ENCODE measurements at regions not wholly inside any gene's neighbourhood (a gene's known extent, or its start where the extent isn't known, plus 50 kb on each side); places are given as distances from the start of the nearest gene placed in this dataset.

- DNase-seq (ENCODE audit: low read depth, low spot score) = no peak
- Histone ChIP-seq H3K4me2 (ENCODE audit: low read length) (no peak overlapping the region), H3K9me3 (ENCODE audit: control insufficient read depth in 1 of 2, insufficient read depth in 1 of 2, low read depth in 1 of 2, low read length in 2 of 2) (no peaks in the 10 kb centered on the region), H3K79me2 (ENCODE audit: insufficient read depth, low read length) (no peaks in the 10 kb centered on the region), H3K27ac (ENCODE audit: low read depth, low read length) (no peak overlapping the region), H3K36me3 (ENCODE audit: control insufficient read depth in 1 of 2, insufficient read depth in 2 of 2, low read length in 2 of 2) (no peaks in the 10 kb centered on the region), H3K4me1 (ENCODE audit: control insufficient read depth in 1 of 2, insufficient read depth in 2 of 2, low read length in 2 of 2) (peaks cover 3 to 6% of the 10 kb centered on the region in 2 experiments; a peak in 3 of 4 replicates), H3K4me3 (replicated peaks in 1 of 2; ENCODE audit: low read depth in 1 of 2, low read length in 2 of 2) (no peak overlapping the region), H4K20me1 (ENCODE audit: insufficient read depth) (no peaks in the 10 kb centered on the region), H3K9me2 (ENCODE audit: insufficient read depth) (no peaks in the 10 kb centered on the region), H2AFZ (ENCODE audit: low read depth, low read length, poor library complexity, severe bottlenecking) (no peak overlapping the region), H3K27me3 (ENCODE audit: insufficient read depth, low read length) (no peaks in the 10 kb centered on the region), H3K9ac (ENCODE audit: low read length) (no peak overlapping the region)
- ChIA-PET CTCF (no interaction called here), POLR2A (no interaction called here), RAD21 (ENCODE audit: low non-redundant PET in 1 of 2, low total read pairs in 2 of 2, uncharacterized antibody in 2 of 2, unreplicated experiment in 2 of 2) (interaction anchor here in 1 of 2 experiments (0.5 kb wide), 1 partner anchor 92 kb away, joined by 5 read pairs; no protein-coding TSS in a partner anchor)
- intact Hi-C loops (cut with micrococcal nuclease) = no loop called here
- TF ChIP-seq ATF3 (IDR thresholded peaks at IDR 0.05) = no peak
- TF ChIP-seq CEBPB (IDR thresholded peaks at IDR 0.05; ENCODE audit: low read depth) = no peak
- TF ChIP-seq ELF1 (IDR thresholded peaks at IDR 0.05; ENCODE audit: borderline replicate concordance, low read depth) = no peak
- TF ChIP-seq, protein P1, sequence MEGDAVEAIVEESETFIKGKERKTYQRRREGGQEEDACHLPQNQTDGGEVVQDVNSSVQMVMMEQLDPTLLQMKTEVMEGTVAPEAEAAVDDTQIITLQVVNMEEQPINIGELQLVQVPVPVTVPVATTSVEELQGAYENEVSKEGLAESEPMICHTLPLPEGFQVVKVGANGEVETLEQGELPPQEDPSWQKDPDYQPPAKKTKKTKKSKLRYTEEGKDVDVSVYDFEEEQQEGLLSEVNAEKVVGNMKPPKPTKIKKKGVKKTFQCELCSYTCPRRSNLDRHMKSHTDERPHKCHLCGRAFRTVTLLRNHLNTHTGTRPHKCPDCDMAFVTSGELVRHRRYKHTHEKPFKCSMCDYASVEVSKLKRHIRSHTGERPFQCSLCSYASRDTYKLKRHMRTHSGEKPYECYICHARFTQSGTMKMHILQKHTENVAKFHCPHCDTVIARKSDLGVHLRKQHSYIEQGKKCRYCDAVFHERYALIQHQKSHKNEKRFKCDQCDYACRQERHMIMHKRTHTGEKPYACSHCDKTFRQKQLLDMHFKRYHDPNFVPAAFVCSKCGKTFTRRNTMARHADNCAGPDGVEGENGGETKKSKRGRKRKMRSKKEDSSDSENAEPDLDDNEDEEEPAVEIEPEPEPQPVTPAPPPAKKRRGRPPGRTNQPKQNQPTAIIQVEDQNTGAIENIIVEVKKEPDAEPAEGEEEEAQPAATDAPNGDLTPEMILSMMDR (IDR thresholded peaks at IDR 0.05 in 2 of 3, conservative IDR thresholded peaks at IDR 0.05 in 1 of 3; ENCODE audit: borderline replicate concordance in 1 of 3, insufficient read depth in 1 of 3, low read depth in 2 of 3, low read length in 2 of 3) = no peak
- no peak for TF ChIP-seq POLR2AphosphoS5 (IDR thresholded peaks at IDR 0.05; ENCODE audit: low read depth, low read length)
- no peak for TF ChIP-seq CBX3 (IDR thresholded peaks at IDR 0.05; ENCODE audit: low read depth)
- no peak for TF ChIP-seq SIN3A (IDR thresholded peaks at IDR 0.05; ENCODE audit: low read depth)
- ATAC-seq = no peak
- BruUV-seq (replicated peaks) = no TSS peak
Measured at GRCh38 chr2:181394741-181395437, 62.3 kb upstream of the ITGA4 start.

GRCh38 chr2:181395851-181396250 lies 61.3 kb upstream of the ITGA4 start:
- H3K9me3 ChIP-seq (ENCODE audit: control insufficient read depth in 1 of 2, insufficient read depth in 1 of 2, low read depth in 1 of 2, low read length in 2 of 2) = no peaks in the 10 kb centered on the region
- no peak overlapping the region for H3K27ac ChIP-seq (ENCODE audit: low read depth, low read length)
- no peaks in the 10 kb centered on the region for H3K9me2 ChIP-seq (ENCODE audit: insufficient read depth)
- no peak overlapping the region for H3K9ac ChIP-seq (ENCODE audit: low read length)
- DNase-seq (ENCODE audit: low read depth, low spot score) (no peak), ATAC-seq (no peak)
- no peak overlapping the region for H2AFZ ChIP-seq (ENCODE audit: low read depth, low read length, poor library complexity, severe bottlenecking)
- H3K4me1 ChIP-seq (ENCODE audit: control insufficient read depth in 1 of 2, insufficient read depth in 2 of 2, low read length in 2 of 2) = peaks cover 3 to 6% of the 10 kb centered on the region in 2 experiments; a peak in 3 of 4 replicates
- RAD21 ChIA-PET (ENCODE audit: low non-redundant PET in 1 of 2, low total read pairs in 2 of 2, uncharacterized antibody in 2 of 2, unreplicated experiment in 2 of 2) = no interaction called here
- H3K36me3 ChIP-seq (ENCODE audit: control insufficient read depth in 1 of 2, insufficient read depth in 2 of 2, low read length in 2 of 2) = no peaks in the 10 kb centered on the region
- BruUV-seq (replicated peaks) = no TSS peak
- POLR2A ChIA-PET = no interaction called here
- CTCF ChIA-PET = no interaction called here
- intact Hi-C loops (cut with micrococcal nuclease) = no loop called here
- H4K20me1 ChIP-seq (ENCODE audit: insufficient read depth) = no peaks in the 10 kb centered on the region
- no peaks in the 10 kb centered on the region for H3K27me3 ChIP-seq (ENCODE audit: insufficient read depth, low read length)
- H3K4me3 ChIP-seq (replicated peaks in 1 of 2; ENCODE audit: low read depth in 1 of 2, low read length in 2 of 2) = no peak overlapping the region
- H3K79me2 ChIP-seq (ENCODE audit: insufficient read depth, low read length) = no peaks in the 10 kb centered on the region
- H3K4me2 ChIP-seq (ENCODE audit: low read length) = no peak overlapping the region
- TF ChIP-seq POLR2A (IDR thresholded peaks at IDR 0.05; ENCODE audit: borderline replicate concordance, extremely low read depth, insufficient read depth, insufficient read length) (no peak), EGR1 (IDR thresholded peaks at IDR 0.05; ENCODE audit: low read depth) (no peak), TCF7L2 (IDR thresholded peaks at IDR 0.05; ENCODE audit: borderline replicate concordance, extremely low read depth, insufficient read depth, insufficient read length) (no peak), POLR2AphosphoS5 (IDR thresholded peaks at IDR 0.05; ENCODE audit: low read depth, low read length) (no peak), CBX3 (IDR thresholded peaks at IDR 0.05; ENCODE audit: low read depth) (no peak), FOSL1 (IDR thresholded peaks at IDR 0.05; ENCODE audit: low read depth) (no peak), ELF1 (IDR thresholded peaks at IDR 0.05; ENCODE audit: borderline replicate concordance, low read depth) (no peak), EZH2 (IDR thresholded peaks at IDR 0.05) (no peak), RAD21 (IDR thresholded peaks at IDR 0.05; ENCODE audit: low read depth) (no peak), ZNF274 (IDR thresholded peaks at IDR 0.05; ENCODE audit: low read depth, low read length) (no peak), SIN3A (IDR thresholded peaks at IDR 0.05; ENCODE audit: low read depth) (no peak), YY1 (IDR thresholded peaks at IDR 0.05; ENCODE audit: extremely low read depth, insufficient replicate concordance, low read depth, low read length) (no peak)
- TF ChIP-seq, protein P2, sequence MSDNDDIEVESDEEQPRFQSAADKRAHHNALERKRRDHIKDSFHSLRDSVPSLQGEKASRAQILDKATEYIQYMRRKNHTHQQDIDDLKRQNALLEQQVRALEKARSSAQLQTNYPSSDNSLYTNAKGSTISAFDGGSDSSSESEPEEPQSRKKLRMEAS (IDR thresholded peaks at IDR 0.05) = no peak

All from HCT116 (cell line).